IMR-90 (cell line): ENCODE measurements at regions not wholly inside any gene's neighbourhood (a gene's known extent, or its start where the extent isn't known, plus 50 kb on each side); places are given as distances from the start of the nearest gene placed in this dataset.

ENCODE experiments used
- ATAC-seq: fragments of 200-7000 bp; cut with Tn5 transposase; 2 replicates; pipeline ENCODE4 v1.9.1; 2020; ENCODE audit warnings: low read depth, mild to moderate bottlenecking, moderate library complexity
- BruUV-seq: library from RNA; stranded (reverse); fragments of 400-500 nt; replicated peaks from 2 replicates; lab custom pipeline; 2021; lab: Mats Ljungman, UMichigan
- CTCF ChIA-PET: fragments of 300-600 bp; formaldehyde crosslinking; extraction: SDS; loops from one replicate; lab custom pipeline; 2021; ENCODE audit warnings: antibody characterized with exemption; lab: Yijun Ruan, JAX
- POLR2A ChIA-PET: fragments of 300-600 bp; sonication (Branson Sonifier 250); formaldehyde crosslinking; loops from one replicate; lab custom pipeline; 2022; ENCODE audit warnings: antibody characterized with exemption; ENCODE audit not compliant: unreplicated experiment; lab: Charles Lee
- DNase-seq: peaks from one replicate; pipeline ENCODE4 v3.0.0; 2013
- H2AFZ ChIP-seq: replicated peaks from 2 replicates; pipeline ENCODE3; 2013; ENCODE audit warnings: low read length, mild to moderate bottlenecking; ENCODE audit not compliant: poor library complexity
- H2AK5ac ChIP-seq: 2 replicates; pipeline ENCODE4 v1.6.1; 2013; ENCODE audit warnings: low read depth, low read length, inconsistent platforms
- H2AK9ac ChIP-seq: replicated peaks from 2 replicates; pipeline ENCODE3; 2013; ENCODE audit warnings: mild to moderate bottlenecking, low read depth, low read length, moderate library complexity; ENCODE audit not compliant: poor library complexity
- H2BK120ac ChIP-seq: 2 replicates; pipeline ENCODE4 v1.6.1; 2013; ENCODE audit warnings: low read depth, low read length, inconsistent platforms
- H2BK15ac ChIP-seq: 3 replicates; pipeline ENCODE4 v1.6.1; 2013; ENCODE audit warnings: low read depth, low read length, inconsistent platforms
- H2BK20ac ChIP-seq: 2 replicates; pipeline ENCODE4 v1.6.1; 2013; ENCODE audit warnings: low read depth, mild to moderate bottlenecking, inconsistent platforms, low read length, moderate library complexity
- H2BK5ac ChIP-seq: 2 replicates; pipeline ENCODE4 v1.6.1; 2013; ENCODE audit warnings: mild to moderate bottlenecking, low read depth, low read length, inconsistent platforms; ENCODE audit not compliant: poor library complexity, severe bottlenecking
- H3K14ac ChIP-seq: replicated peaks from 2 replicates; pipeline ENCODE4 v1.6.1; 2013; ENCODE audit warnings: low read depth, low read length, inconsistent platforms
- H3K18ac ChIP-seq: 2 replicates; pipeline ENCODE4 v1.6.1; 2013; ENCODE audit warnings: low read depth, low read length, control low read depth
- H3K23ac ChIP-seq: 2 replicates; pipeline ENCODE4 v1.6.1; 2013; ENCODE audit warnings: low read depth, low read length, inconsistent platforms
- H3K27ac ChIP-seq: 2 replicates; pipeline ENCODE4 v1.5.1; 2013; ENCODE audit warnings: mild to moderate bottlenecking, control low read depth, low read length; ENCODE audit not compliant: insufficient read depth
- H3K27me3 ChIP-seq: 2 replicates; pipeline ENCODE4 v1.6.1; 2013; ENCODE audit warnings: low read length; ENCODE audit not compliant: control insufficient read depth, insufficient read depth
- H3K36me3 ChIP-seq: 2 replicates; pipeline ENCODE4 v1.6.1; 2013; ENCODE audit warnings: low read length, mixed read lengths; ENCODE audit not compliant: control insufficient read depth, insufficient read depth
- H3K4ac ChIP-seq: 2 replicates; pipeline ENCODE4 v1.6.1; 2013; ENCODE audit warnings: low read depth, low read length, inconsistent platforms
- H3K4me1 ChIP-seq: 2 replicates; pipeline ENCODE4 v1.6.1; 2013; ENCODE audit warnings: low read length, mixed read lengths; ENCODE audit not compliant: control insufficient read depth, insufficient read depth
- H3K4me2 ChIP-seq: 2 replicates; pipeline ENCODE4 v1.6.1; 2013; ENCODE audit warnings: low read depth, mild to moderate bottlenecking, control low read depth, low read length, moderate library complexity
- H3K4me3 ChIP-seq: 2 replicates; pipeline ENCODE4 v1.5.1; 2013; ENCODE audit warnings: low read depth, mild to moderate bottlenecking, control low read depth, low read length, moderate library complexity; ENCODE audit not compliant: insufficient read depth
- H3K56ac ChIP-seq: 2 replicates; pipeline ENCODE4 v1.6.1; 2013; ENCODE audit warnings: low read length, inconsistent platforms; ENCODE audit not compliant: insufficient read depth; ENCODE audit errors: extremely low read depth
- H3K79me1 ChIP-seq, 2 experiments: 2 replicates each; pipeline ENCODE4 v1.6.1; 2013; ENCODE audit warnings: low read length in 2 of 2, inconsistent platforms in 1 of 2, low read depth in 1 of 2
- H3K9ac ChIP-seq: 2 replicates; pipeline ENCODE4 v1.6.1; 2013; ENCODE audit warnings: low read depth, low read length, control low read depth
- H3K9me1 ChIP-seq: 2 replicates; pipeline ENCODE4 v1.6.1; 2013; ENCODE audit warnings: low read length, inconsistent platforms; ENCODE audit not compliant: insufficient read depth
- H3K9me3 ChIP-seq: 2 replicates; pipeline ENCODE4 v1.6.1; 2013; ENCODE audit warnings: low read length; ENCODE audit not compliant: control insufficient read depth, insufficient read depth
- H4K20me1 ChIP-seq: 2 replicates; pipeline ENCODE4 v1.6.1; 2013; ENCODE audit warnings: low read length, inconsistent platforms; ENCODE audit not compliant: insufficient read depth
- H4K5ac ChIP-seq: 2 replicates; pipeline ENCODE4 v1.6.1; 2013; ENCODE audit warnings: mild to moderate bottlenecking, low read depth, low read length, control low read depth
- H4K8ac ChIP-seq, 2 experiments: 2 replicates each; pipeline ENCODE4 v1.6.1; 2013; ENCODE audit warnings: low read depth in 2 of 2, low read length in 2 of 2, control low read depth in 1 of 2, inconsistent platforms in 1 of 2
- H4K91ac ChIP-seq: 2 replicates; pipeline ENCODE4 v1.6.1; 2013; ENCODE audit warnings: low read depth, low read length, inconsistent platforms; ENCODE audit not compliant: insufficient read depth
- CHD1 ChIP-seq: IDR thresholded peaks from 2 replicates; pipeline ENCODE4 v1.6.1; 2012; ENCODE audit warnings: low read depth, low read length, improper control_type of control experiment
- RAD21 ChIP-seq: IDR thresholded peaks from 2 replicates; pipeline ENCODE4 v1.6.1; 2012; ENCODE audit warnings: low read length, improper control_type of control experiment
- WGBS, 2 experiments: methylation state at CpG; one replicate each; pipeline versions ENCODE4 v1.1.5 to v1.1.7; 2013; ENCODE audit warnings: missing lambda C conversion rate in 2 of 2; ENCODE audit not compliant: insufficient read length in 1 of 2; ENCODE audit errors: extremely low coverage in 2 of 2; 5-methylcytosine and 5-hydroxymethylcytosine counted together
- dilution Hi-C: fragments of 300-500 bp; cut with HindIII; formaldehyde crosslinking; loops from one replicate; pipeline ENCODE4 v1.14.3; 2018; ENCODE audit warnings: low sequenced_read_pairs; ENCODE audit not compliant: unreplicated experiment
- in situ Hi-C: fragments of 300-500 bp; cut with MboI; formaldehyde crosslinking; loops from 3 replicates; pipeline ENCODE4 v1.14.3; 2019; ENCODE audit warnings: low sequenced_read_pairs, inconsistent platforms, mixed read lengths
- intact Hi-C: fragments of 100-400 bp; cut with micrococcal nuclease; formaldehyde crosslinking; loops from 2 replicates; pipeline ENCODE4 v1.10.0; 2022
- TF ChIP-seq, protein P1 (sequence below): conservative IDR thresholded peaks from 2 replicates; pipeline ENCODE4 v1.5.1; 2012; ENCODE audit warnings: mild to moderate bottlenecking, low read depth, low read length, improper control_type of control experiment

DNA sequence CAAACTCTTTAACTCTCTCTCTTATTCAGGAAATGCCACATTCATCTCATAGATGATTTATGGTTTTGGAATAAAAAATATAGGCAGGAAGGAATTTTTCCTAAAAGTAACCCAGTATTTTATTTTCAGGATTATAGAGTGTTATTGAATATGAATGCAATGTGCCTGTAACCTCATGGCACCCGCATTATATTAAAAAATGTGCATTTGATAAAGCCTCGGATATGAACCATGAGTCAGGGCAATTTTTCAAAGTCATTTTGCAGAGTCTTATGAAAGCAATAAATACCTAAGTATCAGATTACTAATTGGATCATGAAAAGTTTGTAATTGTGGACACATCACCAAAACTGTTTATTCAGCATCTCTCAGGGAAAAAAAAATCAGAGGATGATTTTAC lies 573.8 kb downstream of the TSN start:
- H2BK15ac ChIP-seq = no peak overlapping the region
- no peak overlapping the region for H4K91ac ChIP-seq
- no peaks in the 10 kb centered on the region for H3K79me1 ChIP-seq
- no peak overlapping the region for H3K4me3 ChIP-seq
- H3K18ac ChIP-seq = no peak overlapping the region
- H3K4ac ChIP-seq = no peak overlapping the region
- no peak overlapping the region for H2BK5ac ChIP-seq
- in situ Hi-C loops = no loop called here
- TF ChIP-seq RAD21 (no peak), CHD1 (no peak)
- TF ChIP-seq, protein P1, sequence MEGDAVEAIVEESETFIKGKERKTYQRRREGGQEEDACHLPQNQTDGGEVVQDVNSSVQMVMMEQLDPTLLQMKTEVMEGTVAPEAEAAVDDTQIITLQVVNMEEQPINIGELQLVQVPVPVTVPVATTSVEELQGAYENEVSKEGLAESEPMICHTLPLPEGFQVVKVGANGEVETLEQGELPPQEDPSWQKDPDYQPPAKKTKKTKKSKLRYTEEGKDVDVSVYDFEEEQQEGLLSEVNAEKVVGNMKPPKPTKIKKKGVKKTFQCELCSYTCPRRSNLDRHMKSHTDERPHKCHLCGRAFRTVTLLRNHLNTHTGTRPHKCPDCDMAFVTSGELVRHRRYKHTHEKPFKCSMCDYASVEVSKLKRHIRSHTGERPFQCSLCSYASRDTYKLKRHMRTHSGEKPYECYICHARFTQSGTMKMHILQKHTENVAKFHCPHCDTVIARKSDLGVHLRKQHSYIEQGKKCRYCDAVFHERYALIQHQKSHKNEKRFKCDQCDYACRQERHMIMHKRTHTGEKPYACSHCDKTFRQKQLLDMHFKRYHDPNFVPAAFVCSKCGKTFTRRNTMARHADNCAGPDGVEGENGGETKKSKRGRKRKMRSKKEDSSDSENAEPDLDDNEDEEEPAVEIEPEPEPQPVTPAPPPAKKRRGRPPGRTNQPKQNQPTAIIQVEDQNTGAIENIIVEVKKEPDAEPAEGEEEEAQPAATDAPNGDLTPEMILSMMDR = no peak
- ATAC-seq = no peak
- no peak overlapping the region for H4K8ac ChIP-seq
- dilution Hi-C loops = no loop called here
- no peak overlapping the region for H2BK120ac ChIP-seq
- H3K23ac ChIP-seq = no peak overlapping the region
- no peak overlapping the region for H2AK9ac ChIP-seq
- H3K36me3 ChIP-seq = no peaks in the 10 kb centered on the region
- intact Hi-C loops = no loop called here
- H3K27ac ChIP-seq = no peak overlapping the region
- no peak overlapping the region for H3K4me2 ChIP-seq
- no peak overlapping the region for H3K9ac ChIP-seq
- no peak for DNase-seq
- no peaks in the 10 kb centered on the region for H3K9me1 ChIP-seq
- no peak overlapping the region for H4K5ac ChIP-seq
- ChIA-PET POLR2A (no interaction called here), CTCF (no interaction called here)
- H4K20me1 ChIP-seq = no peaks in the 10 kb centered on the region
- H3K27me3 ChIP-seq = no peaks in the 10 kb centered on the region
- H3K9me3 ChIP-seq = peaks cover 4% of the 10 kb centered on the region
- H3K56ac ChIP-seq = no peak overlapping the region
- no peak overlapping the region for H2BK20ac ChIP-seq
- BruUV-seq = no TSS peak
- no peak overlapping the region for H2AFZ ChIP-seq
- no CpG with 5 or more reads among the region's 2 CpGs for WGBS, 2 experiments
- no peak overlapping the region for H2AK5ac ChIP-seq
- H3K4me1 ChIP-seq = no peaks in the 10 kb centered on the region
- no peak overlapping the region for H3K14ac ChIP-seq
